ENCODE measurements at regions not wholly inside any gene's neighbourhood (a gene's known extent, or its start where the extent isn't known, plus 50 kb on each side); places are given as distances from the start of the nearest gene placed in this dataset.

- Histone ChIP-seq H3K9ac (ENCODE audit: low read depth, low read length) (no peak overlapping the region), H3K4me2 (ENCODE audit: low read length) (no peak overlapping the region), H3K27me3 (ENCODE audit: control insufficient read depth, insufficient read depth, low read length) (no peaks in the 10 kb centered on the region), H3K4me1 (ENCODE audit: control insufficient read depth, insufficient read depth, low read length) (no peaks in the 10 kb centered on the region), H3K4me3 (ENCODE audit: low read length) (no peak overlapping the region), H3K36me3 (ENCODE audit: insufficient read depth, low read length) (no peaks in the 10 kb centered on the region), H3K9me3 (replicated peaks; ENCODE audit: low read length) (peaks cover 12% of the 10 kb centered on the region)
These were observed 375.1 kb downstream of the MED10 start for GRCh38 chr5:6003040-6003825.

GRCh38 chr5:6000867-6001266 is 377.5 kb downstream of the MED10 start:
- H3K9me3 ChIP-seq (replicated peaks; ENCODE audit: low read length), result peaks cover 16% of the 10 kb centered on the region
- no peaks in the 10 kb centered on the region for H3K36me3 ChIP-seq (ENCODE audit: insufficient read depth, low read length)
- no peaks in the 10 kb centered on the region for H3K4me1 ChIP-seq (ENCODE audit: control insufficient read depth, insufficient read depth, low read length)
- H3K4me3 ChIP-seq (ENCODE audit: low read length), result no peak overlapping the region
- H3K4me2 ChIP-seq (ENCODE audit: low read length), result no peak overlapping the region
- H3K27me3 ChIP-seq (ENCODE audit: control insufficient read depth, insufficient read depth, low read length), result no peaks in the 10 kb centered on the region
- H3K9ac ChIP-seq (ENCODE audit: low read depth, low read length), result no peak overlapping the region

GRCh38 chr5:5995819-5996218 is 382.5 kb downstream of the MED10 start:
- Histone ChIP-seq H3K36me3 (ENCODE audit: insufficient read depth, low read length) (no peaks in the 10 kb centered on the region), H3K4me3 (ENCODE audit: low read length) (no peak overlapping the region), H3K9ac (ENCODE audit: low read depth, low read length) (no peak overlapping the region), H3K9me3 (replicated peaks; ENCODE audit: low read length) (peaks cover 14% of the 10 kb centered on the region), H3K27me3 (ENCODE audit: control insufficient read depth, insufficient read depth, low read length) (no peaks in the 10 kb centered on the region), H3K4me1 (ENCODE audit: control insufficient read depth, insufficient read depth, low read length) (no peaks in the 10 kb centered on the region), H3K4me2 (ENCODE audit: low read length) (no peak overlapping the region)

GRCh38 chr5:5986492-5987178 is 391.7 kb downstream of the MED10 start:
- Histone ChIP-seq H3K4me1 (ENCODE audit: control insufficient read depth, insufficient read depth, low read length) (no peaks in the 10 kb centered on the region), H3K27me3 (ENCODE audit: control insufficient read depth, insufficient read depth, low read length) (no peaks in the 10 kb centered on the region), H3K9me3 (replicated peaks; ENCODE audit: low read length) (peaks cover 4% of the 10 kb centered on the region), H3K36me3 (ENCODE audit: insufficient read depth, low read length) (no peaks in the 10 kb centered on the region), H3K9ac (ENCODE audit: low read depth, low read length) (no peak overlapping the region), H3K4me2 (ENCODE audit: low read length) (no peak overlapping the region), H3K4me3 (ENCODE audit: low read length) (no peak overlapping the region)

GRCh38 chr5:5985332-5985731 is 393.0 kb downstream of the MED10 start:
- peaks cover 4% of the 10 kb centered on the region for H3K9me3 ChIP-seq (replicated peaks; ENCODE audit: low read length)
- no peak overlapping the region for H3K4me3 ChIP-seq (ENCODE audit: low read length)
- H3K4me2 ChIP-seq (ENCODE audit: low read length), result no peak overlapping the region
- no peaks in the 10 kb centered on the region for H3K4me1 ChIP-seq (ENCODE audit: control insufficient read depth, insufficient read depth, low read length)
- H3K36me3 ChIP-seq (ENCODE audit: insufficient read depth, low read length), result no peaks in the 10 kb centered on the region
- no peaks in the 10 kb centered on the region for H3K27me3 ChIP-seq (ENCODE audit: control insufficient read depth, insufficient read depth, low read length)
- H3K9ac ChIP-seq (ENCODE audit: low read depth, low read length), result no peak overlapping the region

GRCh38 chr5:5983261-5983980 is 394.9 kb downstream of the MED10 start:
- H3K4me2 ChIP-seq (ENCODE audit: low read length), result no peak overlapping the region
- no peak overlapping the region for H3K4me3 ChIP-seq (ENCODE audit: low read length)
- H3K36me3 ChIP-seq (ENCODE audit: insufficient read depth, low read length), result no peaks in the 10 kb centered on the region
- no peaks in the 10 kb centered on the region for H3K27me3 ChIP-seq (ENCODE audit: control insufficient read depth, insufficient read depth, low read length)
- no peaks in the 10 kb centered on the region for H3K4me1 ChIP-seq (ENCODE audit: control insufficient read depth, insufficient read depth, low read length)
- no peak overlapping the region for H3K9ac ChIP-seq (ENCODE audit: low read depth, low read length)
- H3K9me3 ChIP-seq (replicated peaks; ENCODE audit: low read length), result peaks cover 4% of the 10 kb centered on the region

GRCh38 chr5:5981562-5981961 is 396.8 kb downstream of the MED10 start:
- no peak overlapping the region for H3K9ac ChIP-seq (ENCODE audit: low read depth, low read length)
- no peak overlapping the region for H3K4me3 ChIP-seq (ENCODE audit: low read length)
- H3K9me3 ChIP-seq (replicated peaks; ENCODE audit: low read length), result peaks cover 4% of the 10 kb centered on the region
- no peak overlapping the region for H3K4me2 ChIP-seq (ENCODE audit: low read length)
- no peaks in the 10 kb centered on the region for H3K4me1 ChIP-seq (ENCODE audit: control insufficient read depth, insufficient read depth, low read length)
- H3K27me3 ChIP-seq (ENCODE audit: control insufficient read depth, insufficient read depth, low read length), result no peaks in the 10 kb centered on the region
- H3K36me3 ChIP-seq (ENCODE audit: insufficient read depth, low read length), result no peaks in the 10 kb centered on the region

GRCh38 chr5:5980538-5980895 is 397.8 kb downstream of the MED10 start:
- Histone ChIP-seq H3K9me3 (replicated peaks; ENCODE audit: low read length) (peaks cover 8% of the 10 kb centered on the region), H3K4me3 (ENCODE audit: low read length) (no peak overlapping the region), H3K9ac (ENCODE audit: low read depth, low read length) (no peak overlapping the region), H3K36me3 (ENCODE audit: insufficient read depth, low read length) (no peaks in the 10 kb centered on the region), H3K27me3 (ENCODE audit: control insufficient read depth, insufficient read depth, low read length) (no peaks in the 10 kb centered on the region), H3K4me1 (ENCODE audit: control insufficient read depth, insufficient read depth, low read length) (no peaks in the 10 kb centered on the region), H3K4me2 (ENCODE audit: low read length) (no peak overlapping the region)

GRCh38 chr5:5979761-5980537 is 398.4 kb downstream of the MED10 start:
- Histone ChIP-seq H3K27me3 (ENCODE audit: control insufficient read depth, insufficient read depth, low read length) (no peaks in the 10 kb centered on the region), H3K9me3 (replicated peaks; ENCODE audit: low read length) (peaks cover 9% of the 10 kb centered on the region), H3K4me3 (ENCODE audit: low read length) (no peak overlapping the region), H3K4me1 (ENCODE audit: control insufficient read depth, insufficient read depth, low read length) (no peaks in the 10 kb centered on the region), H3K9ac (ENCODE audit: low read depth, low read length) (no peak overlapping the region), H3K36me3 (ENCODE audit: insufficient read depth, low read length) (no peaks in the 10 kb centered on the region), H3K4me2 (ENCODE audit: low read length) (no peak overlapping the region)

GRCh38 chr5:5979377-5979760 is 399.0 kb downstream of the MED10 start:
- Histone ChIP-seq H3K4me2 (ENCODE audit: low read length) (no peak overlapping the region), H3K9me3 (replicated peaks; ENCODE audit: low read length) (peaks cover 9% of the 10 kb centered on the region), H3K36me3 (ENCODE audit: insufficient read depth, low read length) (no peaks in the 10 kb centered on the region), H3K9ac (ENCODE audit: low read depth, low read length) (no peak overlapping the region), H3K4me1 (ENCODE audit: control insufficient read depth, insufficient read depth, low read length) (no peaks in the 10 kb centered on the region), H3K4me3 (ENCODE audit: low read length) (no peak overlapping the region), H3K27me3 (ENCODE audit: control insufficient read depth, insufficient read depth, low read length) (no peaks in the 10 kb centered on the region)
